Activated T-cell treated with anti-CD3 and anti-CD28 coated beads, Interleukin-2, amount 50 U/mL, for 4 hours (primary cell): ENCODE measurements at regions not wholly inside any gene's neighbourhood (a gene's known extent, or its start where the extent isn't known, plus 50 kb on each side); places are given as distances from the start of the nearest gene placed in this dataset.
"Not testable (repeated sequence)": the region's sequence is repeated elsewhere in the genome, so short reads cannot be mapped to it uniquely, and the experiment has no call there.

Experiments
- ATAC-seq, 2 donors: fragments of 200-7000 bp; cut with Tn5 transposase; one replicate each; pipeline ENCODE4 v1.10.0; 2021
- DNase-seq: peaks from one replicate; pipeline ENCODE4 v3.0.0-alpha.2; 2020
- H3K27me3 Mint-ChIP-seq: one replicate; pipeline ENCODE4 v1.8.0; 2021; ENCODE audit warnings: low read depth, mixed read lengths
- H3K36me3 Mint-ChIP-seq: one replicate; pipeline ENCODE4 v1.8.0; 2022; ENCODE audit warnings: mixed read lengths; ENCODE audit not compliant: insufficient read depth
- H3K4me1 Mint-ChIP-seq: one replicate; pipeline ENCODE4 v1.8.0; 2021; ENCODE audit warnings: low read depth, mixed read lengths
- H3K4me3 Mint-ChIP-seq: one replicate; pipeline ENCODE4 v1.8.0; 2021; ENCODE audit warnings: mild to moderate bottlenecking, moderate library complexity, mixed read lengths
- H3K9me3 Mint-ChIP-seq: one replicate; pipeline ENCODE4 v1.8.0; 2021; ENCODE audit warnings: mixed read lengths

DNA sequence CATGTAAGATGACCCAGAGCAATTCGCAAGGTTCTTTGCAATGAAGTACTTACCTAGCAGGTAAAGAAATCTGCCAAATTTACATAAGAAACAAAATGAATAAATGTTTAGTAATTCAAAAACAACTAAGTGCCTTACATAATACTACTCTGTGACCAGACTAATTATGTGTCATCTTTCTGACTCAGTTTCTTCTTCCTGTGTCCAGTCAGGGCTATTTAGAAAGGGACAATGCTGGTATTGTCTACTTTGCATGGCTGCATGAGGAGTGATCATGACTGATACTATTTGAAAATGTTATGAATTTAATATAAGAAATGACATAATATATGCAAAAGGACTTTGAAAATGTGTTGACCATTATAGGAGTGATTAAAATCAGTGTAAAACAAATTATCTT, 210.0 kb downstream of the TMEM161B start:
- Mint-ChIP-seq H3K4me3 (no peak overlapping the region), H3K27me3 (no peaks in the 10 kb centered on the region), H3K36me3 (no peaks in the 10 kb centered on the region), H3K9me3 (peaks cover 16% of the 10 kb centered on the region), H3K4me1 (no peaks in the 10 kb centered on the region)
- ATAC-seq (no peak), DNase-seq (no peak)

DNA sequence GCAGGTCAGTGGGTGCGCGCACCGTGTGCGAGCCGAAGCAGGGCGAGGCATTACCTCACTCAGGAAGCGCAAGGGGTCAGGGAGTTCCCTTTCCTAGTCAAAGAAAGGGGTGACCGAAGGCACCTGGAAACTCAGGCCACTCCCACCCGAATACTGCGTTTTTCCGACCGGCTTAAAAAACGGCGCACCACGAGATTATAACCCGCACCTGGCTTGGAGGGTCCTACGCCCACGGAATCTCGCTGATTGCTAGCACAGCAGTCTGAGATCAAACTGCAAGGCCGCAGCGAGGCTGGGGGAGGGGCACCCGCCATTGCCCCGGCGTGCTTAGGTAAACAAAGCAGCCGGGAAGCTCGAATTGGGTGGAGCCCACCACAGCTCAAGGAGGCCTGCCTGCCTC, 216.2 kb downstream of the TMEM161B start:
- not testable (repeated sequence) for H3K36me3 Mint-ChIP-seq, DNase-seq, H3K9me3 Mint-ChIP-seq, ATAC-seq, H3K4me1 Mint-ChIP-seq, H3K4me3 Mint-ChIP-seq, H3K27me3 Mint-ChIP-seq

DNA sequence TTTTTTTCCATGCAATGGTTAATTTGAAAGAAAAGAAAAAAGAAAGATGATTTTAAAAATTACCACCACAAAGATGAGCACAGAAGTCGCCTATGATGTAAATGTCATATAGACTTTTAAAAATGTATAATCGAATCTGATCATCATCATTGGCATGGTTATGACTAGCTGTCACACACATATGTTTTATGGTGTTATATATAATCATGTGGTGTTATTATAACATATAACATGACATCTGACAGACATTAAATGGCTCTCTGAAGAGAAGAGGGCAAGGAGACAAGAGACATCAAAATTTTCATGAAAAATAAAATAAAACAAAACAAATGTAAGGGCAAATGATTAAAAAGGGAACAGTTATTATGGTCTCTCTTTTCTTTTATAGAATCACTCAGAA, 217.5 kb downstream of the TMEM161B start:
- Mint-ChIP-seq H3K9me3 (no peaks in the 10 kb centered on the region), H3K27me3 (no peaks in the 10 kb centered on the region), H3K4me3 (no peak overlapping the region), H3K36me3 (no peaks in the 10 kb centered on the region), H3K4me1 (no peaks in the 10 kb centered on the region)
- DNase-seq (no peak), ATAC-seq (no peak)

DNA sequence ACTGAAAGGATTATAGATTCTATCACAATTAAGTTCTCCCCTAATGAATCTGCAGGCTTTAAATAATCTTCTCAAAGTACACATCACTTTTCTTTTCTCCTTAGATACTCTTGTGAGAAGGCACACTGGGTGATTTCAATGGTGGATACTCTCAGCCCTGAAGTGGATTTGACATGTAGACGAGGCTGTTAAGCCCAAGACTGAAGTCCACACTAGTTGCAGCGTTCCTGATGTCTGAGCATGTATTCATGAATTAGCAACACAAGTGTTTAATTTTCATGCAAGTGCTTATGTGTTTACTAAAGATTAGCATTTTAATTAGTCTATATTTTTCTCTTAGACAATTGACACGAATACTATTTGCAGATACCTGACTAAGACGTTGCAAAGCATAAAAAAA, 218.9 kb downstream of the TMEM161B start:
- Mint-ChIP-seq H3K4me3 (no peak overlapping the region), H3K36me3 (no peaks in the 10 kb centered on the region), H3K9me3 (no peaks in the 10 kb centered on the region), H3K27me3 (no peaks in the 10 kb centered on the region), H3K4me1 (no peaks in the 10 kb centered on the region)
- no peak for ATAC-seq
- DNase-seq, result no peak

DNA sequence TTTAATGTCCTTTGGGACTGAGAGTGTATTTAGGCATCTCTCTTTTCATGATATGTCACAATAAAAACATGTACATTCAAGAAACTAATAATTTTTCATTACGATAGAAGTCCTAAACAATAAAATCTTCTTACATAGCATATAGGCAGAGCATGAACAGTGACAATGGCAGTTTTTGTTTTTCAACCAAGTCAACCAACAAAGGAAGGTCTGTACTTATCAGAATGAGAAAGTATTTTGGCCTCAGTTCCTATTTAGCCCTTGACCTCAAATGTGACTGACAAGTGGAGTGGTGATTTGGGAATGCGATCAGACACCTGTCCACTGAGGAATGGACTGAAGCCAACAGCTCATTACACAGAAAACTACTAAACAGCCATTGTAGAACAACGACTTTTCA, 219.5 kb downstream of the TMEM161B start:
- no peaks in the 10 kb centered on the region for H3K4me1 Mint-ChIP-seq
- DNase-seq, result no peak
- H3K36me3 Mint-ChIP-seq, result no peaks in the 10 kb centered on the region
- H3K4me3 Mint-ChIP-seq, result no peak overlapping the region
- no peaks in the 10 kb centered on the region for H3K27me3 Mint-ChIP-seq
- H3K9me3 Mint-ChIP-seq, result no peaks in the 10 kb centered on the region
- no peak for ATAC-seq

DNA sequence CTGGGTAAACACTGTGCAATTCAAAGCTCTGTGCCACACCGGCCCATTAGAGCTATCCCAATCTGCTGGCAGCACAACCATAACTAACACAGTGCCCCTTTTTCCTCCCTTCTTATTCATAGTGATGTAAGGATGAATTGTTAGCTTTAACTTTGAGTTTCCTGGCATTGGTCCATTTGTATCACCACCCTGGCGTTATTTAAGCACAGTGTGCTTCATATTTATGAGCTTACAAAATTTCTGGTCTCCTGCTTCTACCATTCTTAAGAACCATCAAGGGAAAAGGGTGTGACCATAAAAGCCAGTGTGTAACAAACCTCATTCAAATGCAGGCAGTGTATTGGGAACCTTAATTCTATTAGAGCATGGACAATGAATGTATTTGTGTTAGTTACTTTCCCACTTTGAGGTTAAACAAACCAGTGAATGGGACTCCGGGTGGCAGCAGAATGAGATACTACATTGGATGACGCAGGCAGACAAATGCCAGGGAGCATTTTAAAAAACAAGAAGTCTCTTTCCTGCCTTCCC, 222.6 kb downstream of the TMEM161B start:
- no peaks in the 10 kb centered on the region for H3K36me3 Mint-ChIP-seq
- no peak for ATAC-seq
- H3K4me3 Mint-ChIP-seq, result no peak overlapping the region
- no peaks in the 10 kb centered on the region for H3K27me3 Mint-ChIP-seq
- no peaks in the 10 kb centered on the region for H3K4me1 Mint-ChIP-seq
- H3K9me3 Mint-ChIP-seq, result no peaks in the 10 kb centered on the region
- no peak for DNase-seq

DNA sequence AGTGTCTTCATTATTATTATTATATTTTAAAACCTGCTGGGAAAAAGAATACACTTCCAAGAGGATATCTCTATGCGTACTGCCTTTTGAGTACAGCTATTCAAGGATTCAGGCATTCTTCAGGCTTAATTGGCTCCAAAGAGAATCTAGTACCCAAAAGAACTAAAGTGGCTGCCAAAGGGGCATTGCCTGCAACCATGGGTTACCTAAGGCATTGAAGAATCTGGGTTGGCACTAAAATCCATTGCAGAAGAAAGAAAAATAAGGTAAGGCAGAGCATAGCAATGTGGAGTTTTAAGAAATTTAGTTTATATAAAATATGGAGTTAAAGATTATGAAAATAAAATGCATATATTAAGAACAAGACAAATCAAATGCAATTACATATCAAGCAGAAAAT, 223.5 kb downstream of the TMEM161B start:
- DNase-seq (no peak), ATAC-seq (no peak)
- Mint-ChIP-seq H3K27me3 (no peaks in the 10 kb centered on the region), H3K9me3 (no peaks in the 10 kb centered on the region), H3K36me3 (no peaks in the 10 kb centered on the region), H3K4me3 (no peak overlapping the region), H3K4me1 (no peaks in the 10 kb centered on the region)

DNA sequence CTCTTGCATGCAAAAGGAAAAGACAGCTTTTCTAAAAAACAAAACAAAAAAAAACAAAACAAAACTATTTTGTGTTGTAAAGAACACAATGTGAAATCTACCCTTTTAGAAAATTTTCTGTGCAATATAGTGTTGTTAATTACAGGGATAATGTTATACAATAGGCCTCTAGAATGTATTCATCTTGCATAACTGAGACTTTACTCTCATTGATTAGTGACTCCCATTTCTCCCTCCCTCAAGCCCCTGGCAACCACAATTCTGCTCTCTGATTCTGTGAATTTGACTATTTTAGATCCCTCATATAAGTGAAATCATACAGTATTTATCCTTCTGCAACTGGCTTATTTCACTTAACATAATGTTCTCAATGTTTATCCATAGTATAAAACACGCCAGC, 234.1 kb downstream of the TMEM161B start:
- Mint-ChIP-seq H3K27me3 (no peaks in the 10 kb centered on the region), H3K9me3 (peaks cover 6% of the 10 kb centered on the region), H3K36me3 (no peaks in the 10 kb centered on the region), H3K4me1 (no peaks in the 10 kb centered on the region), H3K4me3 (no peak overlapping the region)
- no peak for DNase-seq
- ATAC-seq, result no peak

DNA sequence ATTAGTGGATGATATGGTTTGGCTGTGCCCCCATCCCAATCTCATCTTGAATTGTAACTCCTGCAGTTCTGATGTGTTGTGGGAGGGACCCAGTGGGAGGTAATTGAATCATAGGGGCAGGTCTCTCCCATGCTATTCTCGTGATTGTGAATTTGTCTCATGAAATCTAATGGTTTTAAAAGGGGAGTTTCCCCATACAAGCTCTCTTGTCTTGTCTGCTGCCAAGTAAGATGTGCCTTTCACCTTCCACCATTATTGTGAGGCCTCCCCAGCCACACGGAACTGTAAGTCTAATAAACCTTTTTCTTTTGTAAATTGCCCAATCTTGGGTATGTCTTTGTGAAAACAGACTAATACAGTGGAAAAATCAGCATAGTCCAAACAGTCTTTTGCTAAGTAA, 235.5 kb downstream of the TMEM161B start:
- DNase-seq (no peak), ATAC-seq (no peak)
- Mint-ChIP-seq H3K4me3 (no peak overlapping the region), H3K27me3 (no peaks in the 10 kb centered on the region), H3K9me3 (no peaks in the 10 kb centered on the region), H3K36me3 (no peaks in the 10 kb centered on the region), H3K4me1 (no peaks in the 10 kb centered on the region)

DNA sequence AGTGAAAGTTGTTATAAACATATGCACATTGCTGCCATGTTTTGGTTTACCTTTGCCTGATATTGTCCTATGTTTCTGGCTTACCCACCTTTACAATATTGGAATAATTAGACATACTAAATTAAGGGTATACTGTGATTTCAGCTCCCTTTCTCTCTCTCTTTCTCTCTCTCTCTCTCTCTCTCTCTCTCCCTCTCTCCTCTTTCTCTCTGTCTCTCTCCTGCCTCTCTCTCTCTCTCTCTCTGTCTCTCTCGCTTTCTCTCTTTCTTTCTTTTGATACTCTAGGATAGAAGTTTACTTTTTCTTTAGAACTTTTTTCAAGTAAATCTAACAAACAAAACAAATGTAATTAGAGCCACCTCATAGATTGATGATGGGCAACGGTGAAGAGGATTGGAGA, 239.6 kb downstream of the TMEM161B start:
- Mint-ChIP-seq H3K9me3 (no peaks in the 10 kb centered on the region), H3K4me3 (no peak overlapping the region), H3K4me1 (no peaks in the 10 kb centered on the region), H3K27me3 (no peaks in the 10 kb centered on the region), H3K36me3 (no peaks in the 10 kb centered on the region)
- ATAC-seq (no peak), DNase-seq (no peak)

DNA sequence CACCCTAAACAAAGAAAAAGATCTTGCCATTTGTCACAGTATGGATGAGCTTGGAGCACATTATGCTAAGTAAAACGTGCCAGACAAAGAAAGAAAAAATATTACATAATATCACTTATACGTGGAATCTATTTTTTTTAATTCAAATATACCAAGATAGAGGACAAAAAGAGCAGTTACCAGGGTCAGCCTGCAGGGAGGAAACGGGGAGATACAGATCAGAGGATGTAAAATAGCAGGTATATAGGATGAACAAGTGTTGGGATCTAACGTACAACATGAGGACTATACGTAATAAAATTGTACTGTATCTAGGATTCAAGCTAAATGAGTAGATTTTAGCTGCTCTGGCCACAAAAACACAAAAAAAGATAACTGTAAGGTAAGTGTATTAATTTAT, 247.5 kb downstream of the TMEM161B start:
- no peak overlapping the region for H3K4me3 Mint-ChIP-seq
- DNase-seq (no peak), ATAC-seq (no peak)
- H3K4me1 Mint-ChIP-seq, result no peaks in the 10 kb centered on the region
- H3K27me3 Mint-ChIP-seq, result no peaks in the 10 kb centered on the region
- no peaks in the 10 kb centered on the region for H3K9me3 Mint-ChIP-seq
- H3K36me3 Mint-ChIP-seq, result no peaks in the 10 kb centered on the region

DNA sequence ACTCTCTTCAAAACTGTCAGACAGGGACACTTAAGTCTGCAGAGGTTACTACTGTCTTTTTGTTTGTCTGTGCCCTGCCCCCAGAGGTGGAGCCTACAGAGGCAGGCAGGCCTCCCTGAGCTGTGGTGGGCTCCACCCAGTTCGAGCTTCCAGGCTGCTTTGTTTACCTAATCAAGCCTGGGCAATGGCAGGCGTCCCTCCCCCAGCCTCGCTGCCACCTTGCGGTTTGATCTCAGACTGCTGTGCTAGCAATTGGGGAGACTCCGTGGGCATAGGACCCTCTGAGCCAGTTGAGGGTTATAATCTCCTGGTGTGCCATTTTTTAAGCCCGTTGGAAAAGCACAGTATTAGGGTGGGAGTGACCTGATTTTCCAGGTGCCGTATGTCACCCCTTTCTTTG, 253.7 kb downstream of the TMEM161B start:
- not testable (repeated sequence) for H3K4me3 Mint-ChIP-seq, H3K27me3 Mint-ChIP-seq, H3K9me3 Mint-ChIP-seq, H3K36me3 Mint-ChIP-seq, H3K4me1 Mint-ChIP-seq, DNase-seq, ATAC-seq

DNA sequence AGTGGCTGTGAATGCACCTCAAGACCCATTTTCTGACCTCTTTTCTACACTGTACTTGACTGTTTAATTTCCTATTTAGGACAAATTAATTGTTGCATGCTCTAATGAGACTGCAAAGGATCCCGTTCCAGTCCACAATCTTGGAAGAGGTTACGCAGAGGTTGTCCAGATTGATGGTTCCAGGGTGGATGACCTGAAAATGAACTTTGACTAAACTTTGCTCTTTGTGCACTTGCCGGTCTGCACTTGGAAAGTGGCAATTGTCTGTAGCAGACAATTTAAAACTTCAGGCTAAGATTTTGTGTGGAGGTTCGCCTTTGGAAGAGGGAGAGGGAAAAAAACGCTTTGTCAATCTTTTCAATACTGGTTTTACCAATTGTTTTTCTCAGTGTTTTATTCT, 267.8 kb downstream of the TMEM161B start:
- Mint-ChIP-seq H3K4me3 (no peak overlapping the region), H3K9me3 (peaks cover 8% of the 10 kb centered on the region), H3K27me3 (peaks cover 2% of the 10 kb centered on the region), H3K4me1 (no peaks in the 10 kb centered on the region), H3K36me3 (no peaks in the 10 kb centered on the region)
- DNase-seq, result no peak
- ATAC-seq, result no peak

DNA sequence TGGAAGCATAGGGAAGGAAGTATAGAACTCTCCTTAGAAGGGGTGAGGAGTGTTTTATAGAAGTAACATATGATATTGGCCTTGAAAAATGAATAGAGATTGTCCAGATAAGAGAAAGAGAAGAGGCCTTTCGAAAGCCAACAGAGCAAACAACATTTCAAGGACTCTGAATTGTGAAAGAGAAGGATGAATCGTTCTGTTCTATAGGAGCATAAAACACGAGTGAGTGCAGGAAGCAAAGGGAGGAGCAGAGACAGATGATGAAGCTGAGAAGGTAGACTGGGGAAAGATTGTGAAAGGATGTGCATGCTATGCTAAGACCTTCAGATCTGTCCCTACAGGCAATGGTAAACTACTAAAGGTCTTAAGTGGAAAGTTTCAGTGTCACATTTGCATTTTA, 271.0 kb downstream of the TMEM161B start:
- Mint-ChIP-seq H3K36me3 (no peaks in the 10 kb centered on the region), H3K4me1 (no peaks in the 10 kb centered on the region), H3K9me3 (no peaks in the 10 kb centered on the region), H3K27me3 (no peaks in the 10 kb centered on the region), H3K4me3 (no peak overlapping the region)
- ATAC-seq (no peak), DNase-seq (no peak)

DNA sequence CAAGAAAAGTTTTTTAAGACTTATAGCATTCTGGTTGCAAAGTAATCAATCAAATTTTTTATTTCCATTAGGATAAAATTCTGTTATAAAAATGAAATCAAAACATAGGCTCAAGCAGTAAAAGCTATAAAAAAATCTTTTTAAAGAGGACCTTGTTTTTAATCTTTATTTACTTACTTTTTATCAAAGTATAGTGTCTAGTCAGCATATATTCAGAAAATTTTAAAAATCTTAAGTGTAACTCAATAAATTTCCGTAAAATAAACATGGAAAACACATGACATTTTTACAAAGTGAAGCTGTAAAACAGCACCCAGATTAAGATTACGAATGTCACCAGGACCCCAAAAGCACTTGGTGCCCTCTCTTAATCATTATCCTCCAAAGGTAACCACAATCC, 302.4 kb downstream of the TMEM161B start:
- Mint-ChIP-seq H3K9me3 (no peaks in the 10 kb centered on the region), H3K27me3 (no peaks in the 10 kb centered on the region), H3K36me3 (no peaks in the 10 kb centered on the region), H3K4me1 (no peaks in the 10 kb centered on the region), H3K4me3 (no peak overlapping the region)
- DNase-seq (no peak), ATAC-seq (no peak)

DNA sequence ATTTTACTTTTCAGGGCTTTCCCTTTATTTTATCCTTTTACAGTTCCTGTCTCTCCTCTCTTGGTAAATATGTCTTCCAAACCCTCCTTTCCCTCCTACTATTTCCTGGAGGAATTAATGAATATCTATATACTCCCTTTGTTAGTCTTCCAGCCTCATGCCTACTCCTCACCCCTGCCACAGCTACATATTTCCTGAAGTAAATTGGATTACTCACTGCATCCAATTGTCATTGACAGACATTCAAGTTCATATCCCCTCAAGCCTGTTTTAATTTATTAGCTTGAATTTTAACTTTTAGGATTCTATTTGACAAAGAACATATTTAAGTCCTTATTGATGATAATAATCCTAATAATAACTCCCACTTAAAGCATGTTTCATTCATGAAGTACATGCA, 314.5 kb downstream of the TMEM161B start:
- Mint-ChIP-seq H3K9me3 (no peaks in the 10 kb centered on the region), H3K36me3 (no peaks in the 10 kb centered on the region), H3K4me1 (no peaks in the 10 kb centered on the region), H3K27me3 (peaks cover 2% of the 10 kb centered on the region), H3K4me3 (no peak overlapping the region)
- no peak for ATAC-seq
- DNase-seq, result no peak
